ENCODE measurements at regions not wholly inside any gene's neighbourhood (a gene's known extent, or its start where the extent isn't known, plus 50 kb on each side); places are given as distances from the start of the nearest gene placed in this dataset.

- no peak for DNase-seq
These were observed 1268.6 kb downstream of the TYW1 start for GRCh38 chr7:68265258-68265657.

GRCh38 chr7:68266004-68266579 lies 1269.5 kb downstream of the TYW1 start:
- DNase-seq = no peak

GRCh38 chr7:68267486-68267885 lies 1270.9 kb downstream of the TYW1 start:
- no peak for DNase-seq

GRCh38 chr7:68269405-68269804 lies 1272.8 kb downstream of the TYW1 start:
- no peak for DNase-seq

GRCh38 chr7:68272507-68272906 lies 1275.9 kb downstream of the TYW1 start:
- DNase-seq = no peak

- no peak for DNase-seq
These were observed 1280.1 kb downstream of the TYW1 start for GRCh38 chr7:68276725-68277124.

- no peak for DNase-seq
These were observed 1283.3 kb downstream of the TYW1 start for GRCh38 chr7:68279827-68280400.

GRCh38 chr7:68280931-68281330 lies 1284.3 kb downstream of the TYW1 start:
- DNase-seq = no peak

GRCh38 chr7:68288144-68288593 lies 1291.5 kb downstream of the TYW1 start:
- DNase-seq = no peak

- no peak for DNase-seq
These were observed 1295.1 kb downstream of the TYW1 start for GRCh38 chr7:68291710-68292109.

- no peak for DNase-seq
These were observed 1298.8 kb downstream of the TYW1 start for GRCh38 chr7:68295386-68295785.

GRCh38 chr7:68304536-68304935 lies 1293.7 kb upstream of the AUTS2 start:
- DNase-seq = no peak

GRCh38 chr7:68306692-68307107 lies 1291.6 kb upstream of the AUTS2 start:
- no peak for DNase-seq

- DNase-seq = no peak
These were observed 1289.0 kb upstream of the AUTS2 start for GRCh38 chr7:68309271-68309670.

GRCh38 chr7:68309806-68310205 lies 1288.5 kb upstream of the AUTS2 start:
- DNase-seq = no peak

GRCh38 chr7:68311958-68312357 lies 1286.3 kb upstream of the AUTS2 start:
- DNase-seq = no peak

- DNase-seq = no peak
These were observed 1284.5 kb upstream of the AUTS2 start for GRCh38 chr7:68313806-68314205.

GRCh38 chr7:68314208-68314607 lies 1284.1 kb upstream of the AUTS2 start:
- no peak for DNase-seq

GRCh38 chr7:68317476-68317875 lies 1280.8 kb upstream of the AUTS2 start:
- no peak for DNase-seq

GRCh38 chr7:68319061-68319460 lies 1279.2 kb upstream of the AUTS2 start:
- DNase-seq = no peak

- DNase-seq = no peak
These were observed 1277.1 kb upstream of the AUTS2 start for GRCh38 chr7:68321076-68321639.

GRCh38 chr7:68321776-68322496 lies 1276.3 kb upstream of the AUTS2 start:
- DNase-seq = no peak

GRCh38 chr7:68324621-68325020 lies 1273.7 kb upstream of the AUTS2 start:
- no peak for DNase-seq

- DNase-seq = no peak
These were observed 1264.1 kb upstream of the AUTS2 start for GRCh38 chr7:68334216-68334615.

Data from NCI-H1048 (cell line).